Skin epidermis (tissue), 12 donors: ENCODE measurements at regions not wholly inside any gene's neighbourhood (a gene's known extent, or its start where the extent isn't known, plus 50 kb on each side); places are given as distances from the start of the nearest gene placed in this dataset.
"Not testable (repeated sequence)": the region's sequence is repeated elsewhere in the genome, so short reads cannot be mapped to it uniquely, and the experiment has no call there.

ENCODE experiments used
- H3K27ac ChIP-seq, 21 experiments: fragments of 200-600 bp; sonication (generic) in 11 of 21; one replicate each; pipeline ENCODE4 v1.5.0; 2020; ENCODE audit warnings: mild to moderate bottlenecking in 3 of 21, inconsistent platforms in 2 of 21, moderate library complexity in 2 of 21
- H3K4me3 ChIP-seq, 7 experiments: fragments of 200-600 bp; sonication (generic) in 2 of 7; one replicate each; pipeline ENCODE4 v1.5.0; 2020; ENCODE audit warnings: inconsistent platforms in 2 of 7, mild to moderate bottlenecking in 2 of 7, moderate library complexity in 1 of 7

GRCh38 chr10:120105001-120105400, 212.5 kb downstream of the SEC23IP start:
- no peak overlapping the region for H3K4me3 ChIP-seq
- peak overlapping the region in 1 of 21 experiments; percentile 71 for H3K27ac ChIP-seq

GRCh38 chr10:120105492-120105891, 213.0 kb downstream of the SEC23IP start:
- H3K4me3 ChIP-seq = no peak overlapping the region

GRCh38 chr10:120108916-120109315, 216.4 kb downstream of the SEC23IP start:
- H3K4me3 ChIP-seq = no peak overlapping the region

More at GRCh38 chr10:120105492-120105891, 213.0 kb downstream of the SEC23IP start:
- no peak overlapping the region for H3K27ac ChIP-seq

GRCh38 chr10:120109725-120110124, 217.2 kb downstream of the SEC23IP start:
- not testable (repeated sequence) for H3K4me3 ChIP-seq, H3K27ac ChIP-seq

More at GRCh38 chr10:120108916-120109315, 216.4 kb downstream of the SEC23IP start:
- no peak overlapping the region for H3K27ac ChIP-seq

GRCh38 chr10:120110196-120110595, 217.7 kb downstream of the SEC23IP start:
- Histone ChIP-seq H3K27ac (no peak overlapping the region), H3K4me3 (no peak overlapping the region)

GRCh38 chr10:120111628-120112027, 219.1 kb downstream of the SEC23IP start:
- no peak overlapping the region for H3K4me3 ChIP-seq

GRCh38 chr10:120112809-120113208, 220.3 kb downstream of the SEC23IP start:
- Histone ChIP-seq H3K4me3 (no peak overlapping the region), H3K27ac (no peak overlapping the region)

More at GRCh38 chr10:120111628-120112027, 219.1 kb downstream of the SEC23IP start:
- no peak overlapping the region for H3K27ac ChIP-seq

GRCh38 chr10:120115959-120116358, 223.4 kb downstream of the SEC23IP start:
- Histone ChIP-seq H3K27ac (no peak overlapping the region), H3K4me3 (no peak overlapping the region)

- Histone ChIP-seq H3K27ac (no peak overlapping the region), H3K4me3 (no peak overlapping the region)
Observed at GRCh38 chr10:120121768-120122167, 229.2 kb downstream of the SEC23IP start.

- Histone ChIP-seq H3K4me3 (no peak overlapping the region), H3K27ac (no peak overlapping the region)
Observed at GRCh38 chr10:120131183-120131582, 238.7 kb downstream of the SEC23IP start.

GRCh38 chr10:120132811-120133210, 240.3 kb downstream of the SEC23IP start:
- H3K4me3 ChIP-seq = no peak overlapping the region
- H3K27ac ChIP-seq = no peak overlapping the region

GRCh38 chr10:120138689-120139088, 246.2 kb downstream of the SEC23IP start:
- H3K4me3 ChIP-seq = no peak overlapping the region
- H3K27ac ChIP-seq = no peak overlapping the region

- H3K27ac ChIP-seq = no peak overlapping the region
- no peak overlapping the region for H3K4me3 ChIP-seq
Observed at GRCh38 chr10:120145107-120145506, 252.6 kb downstream of the SEC23IP start.

GRCh38 chr10:120156614-120157274, 264.2 kb downstream of the SEC23IP start:
- no peak overlapping the region for H3K4me3 ChIP-seq
- H3K27ac ChIP-seq = no peak overlapping the region

GRCh38 chr10:120161111-120161510, 268.6 kb downstream of the SEC23IP start:
- no peak overlapping the region for H3K27ac ChIP-seq
- H3K4me3 ChIP-seq = no peak overlapping the region

GRCh38 chr10:120162471-120162870, 269.9 kb downstream of the SEC23IP start:
- Histone ChIP-seq H3K27ac (no peak overlapping the region), H3K4me3 (no peak overlapping the region)

GRCh38 chr10:120172356-120172755, 279.8 kb downstream of the SEC23IP start:
- no peak overlapping the region for H3K4me3 ChIP-seq
- no peak overlapping the region for H3K27ac ChIP-seq

- Histone ChIP-seq H3K4me3 (no peak overlapping the region), H3K27ac (no peak overlapping the region)
Observed at GRCh38 chr10:120174491-120174890, 282.0 kb downstream of the SEC23IP start.

- no peak overlapping the region for H3K27ac ChIP-seq
- H3K4me3 ChIP-seq = no peak overlapping the region
Observed at GRCh38 chr10:120177330-120177729, 279.7 kb upstream of the PLPP4 start.

GRCh38 chr10:120180160-120180559, 276.9 kb upstream of the PLPP4 start:
- no peak overlapping the region for H3K4me3 ChIP-seq
- H3K27ac ChIP-seq = no peak overlapping the region

- Histone ChIP-seq H3K4me3 (no peak overlapping the region), H3K27ac (no peak overlapping the region)
Observed at GRCh38 chr10:120181154-120181553, 275.9 kb upstream of the PLPP4 start.

- H3K27ac ChIP-seq = no peak overlapping the region
Observed at GRCh38 chr10:120182431-120182830, 274.6 kb upstream of the PLPP4 start.

More at GRCh38 chr10:120182431-120182830, 274.6 kb upstream of the PLPP4 start:
- no peak overlapping the region for H3K4me3 ChIP-seq
